WTC11 (cell line): ENCODE measurements at regions not wholly inside any gene's neighbourhood (a gene's known extent, or its start where the extent isn't known, plus 50 kb on each side); places are given as distances from the start of the nearest gene placed in this dataset.

Experiments used
- AFF4 ChIP-seq: sonication (generic); formaldehyde crosslinking; IDR thresholded peaks from 2 replicates; pipeline ENCODE4 v1.8.1; 2023; ENCODE audit warnings: mild to moderate bottlenecking, missing genetic modification reagents, borderline replicate concordance
- ATF6 ChIP-seq: sonication (generic); formaldehyde crosslinking; IDR thresholded peaks from 2 replicates; pipeline ENCODE4 v1.8.1; 2023; ENCODE audit warnings: mild to moderate bottlenecking, missing genetic modification reagents
- CTCF ChIP-seq: fragments of 200-600 bp; IDR thresholded peaks from 2 replicates; pipeline ENCODE4 v1.8.0; 2022; ENCODE audit warnings: antibody characterized with exemption

GRCh38 chr6:164917211-164917610 is 392.2 kb downstream of the C6orf118 start:
- TF ChIP-seq CTCF (no peak), AFF4 (CRISPR knock-in tag) (no peak), ATF6 (no peak)
